ENCODE measurements at regions not wholly inside any gene's neighbourhood (a gene's known extent, or its start where the extent isn't known, plus 50 kb on each side); places are given as distances from the start of the nearest gene placed in this dataset.
"Not testable (repeated sequence)": the region's sequence is repeated elsewhere in the genome, so short reads cannot be mapped to it uniquely, and the experiment has no call there.

DNA sequence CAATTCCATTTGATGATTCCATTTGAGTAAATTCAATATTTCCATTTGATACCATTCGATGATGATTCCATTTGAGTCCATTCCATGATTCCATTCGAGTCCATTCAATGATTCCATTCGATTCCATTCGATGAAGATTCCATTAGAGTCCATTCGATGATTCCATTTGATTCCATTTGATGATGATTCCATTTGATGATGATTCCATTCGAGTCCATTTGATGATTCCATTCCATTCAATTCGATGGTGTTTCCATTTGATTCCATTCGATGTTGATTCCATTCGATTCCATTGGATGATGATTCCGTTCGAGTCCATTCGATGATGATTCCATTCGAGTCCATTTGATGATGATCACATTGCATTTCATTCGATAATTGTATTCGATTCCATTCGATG, 1095.2 kb downstream of the RPIA start:
- TF ChIP-seq, protein P1, sequence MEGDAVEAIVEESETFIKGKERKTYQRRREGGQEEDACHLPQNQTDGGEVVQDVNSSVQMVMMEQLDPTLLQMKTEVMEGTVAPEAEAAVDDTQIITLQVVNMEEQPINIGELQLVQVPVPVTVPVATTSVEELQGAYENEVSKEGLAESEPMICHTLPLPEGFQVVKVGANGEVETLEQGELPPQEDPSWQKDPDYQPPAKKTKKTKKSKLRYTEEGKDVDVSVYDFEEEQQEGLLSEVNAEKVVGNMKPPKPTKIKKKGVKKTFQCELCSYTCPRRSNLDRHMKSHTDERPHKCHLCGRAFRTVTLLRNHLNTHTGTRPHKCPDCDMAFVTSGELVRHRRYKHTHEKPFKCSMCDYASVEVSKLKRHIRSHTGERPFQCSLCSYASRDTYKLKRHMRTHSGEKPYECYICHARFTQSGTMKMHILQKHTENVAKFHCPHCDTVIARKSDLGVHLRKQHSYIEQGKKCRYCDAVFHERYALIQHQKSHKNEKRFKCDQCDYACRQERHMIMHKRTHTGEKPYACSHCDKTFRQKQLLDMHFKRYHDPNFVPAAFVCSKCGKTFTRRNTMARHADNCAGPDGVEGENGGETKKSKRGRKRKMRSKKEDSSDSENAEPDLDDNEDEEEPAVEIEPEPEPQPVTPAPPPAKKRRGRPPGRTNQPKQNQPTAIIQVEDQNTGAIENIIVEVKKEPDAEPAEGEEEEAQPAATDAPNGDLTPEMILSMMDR (IDR thresholded peaks at IDR 0.05; ENCODE audit: poor library complexity, severe bottlenecking), result not testable (repeated sequence)
- TF ChIP-seq SMC3 (conservative IDR thresholded peaks at IDR 0.05; ENCODE audit: poor library complexity); EP300 (conservative IDR thresholded peaks at IDR 0.05; ENCODE audit: poor library complexity, severe bottlenecking); POLR2AphosphoS5 (IDR thresholded peaks at IDR 0.05); RAD21 (conservative IDR thresholded peaks at IDR 0.05); EZH2 (IDR thresholded peaks at IDR 0.05; ENCODE audit: borderline replicate concordance, insufficient read depth, low read length, poor library complexity, severe bottlenecking); MXI1 (conservative IDR thresholded peaks at IDR 0.05; ENCODE audit: poor library complexity, severe bottlenecking); TAF1 (IDR thresholded peaks at IDR 0.05; ENCODE audit: low read depth): not testable (repeated sequence)
